A549 (cell line): ENCODE measurements at regions not wholly inside any gene's neighbourhood (a gene's known extent, or its start where the extent isn't known, plus 50 kb on each side); places are given as distances from the start of the nearest gene placed in this dataset.

Source experiments
- ATAC-seq, 2 experiments: fragments of 200-7000 bp in 1 of 2; fragments of >200 bp in 1 of 2; cut with Nextera tagmentation in 1 of 2; cut with Tn5 transposase in 1 of 2; 3 replicates each; pipeline versions ENCODE4 v1.8.0 to v1.9.1; 2018 to 2020; ENCODE audit warnings: mild to moderate bottlenecking in 1 of 2, moderate library complexity in 1 of 2
- CTCF ChIA-PET: fragments of 300-600 bp; sonication (Branson Sonifier 250); formaldehyde crosslinking; extraction: SDS; loops from one replicate; lab custom pipeline; 2021; ENCODE audit warnings: antibody characterized with exemption, inconsistent platforms; lab: Yijun Ruan, JAX
- POLR2A ChIA-PET: fragments of 350-600 bp; formaldehyde crosslinking; extraction: SDS; loops from one replicate; lab custom pipeline; 2021; ENCODE audit warnings: antibody characterized with exemption, inconsistent platforms; lab: Yijun Ruan, JAX
- DNase-seq, 2 experiments: peaks; one replicate each; pipeline versions ENCODE4 v3.0.0 to v3.0.0-alpha.2; 2011 to 2016; ENCODE audit warnings: low read depth in 1 of 2, low spot score in 1 of 2
- FAIRE-seq: peaks from 2 replicates; lab custom pipeline; 2011; peaks lifted over from hg19 to GRCh38; lab: Jason Lieb, UNC
- H3K27ac ChIP-seq, 2 experiments: fragments of >200 bp; sonication (Bioruptor Twin); formaldehyde crosslinking; 3 replicates each; pipeline ENCODE4 v1.5.1; 2016 to 2017
- H3K4me1 ChIP-seq: fragments of >200 bp; sonication (Bioruptor Twin); formaldehyde crosslinking; 3 replicates; pipeline ENCODE4 v1.6.1; 2016
- H3K4me2 ChIP-seq: fragments of >200 bp; sonication (Bioruptor Twin); formaldehyde crosslinking; 3 replicates; pipeline ENCODE4 v1.6.1; 2016
- H3K4me3 ChIP-seq: fragments of >200 bp; sonication (Bioruptor Twin); formaldehyde crosslinking; 3 replicates; pipeline ENCODE4 v1.5.1; 2016
- H3K9me3 ChIP-seq: fragments of >200 bp; sonication (Bioruptor Twin); formaldehyde crosslinking; 3 replicates; pipeline ENCODE4 v1.6.1; 2016
- CBX8 ChIP-seq: fragments of 200-600 bp; sonication (generic); IDR thresholded peaks from 2 replicates; pipeline ENCODE4 v1.6.1; 2016
- CEBPB ChIP-seq, 2 experiments: fragments of >200 bp in 1 of 2; sonication (Bioruptor Twin) in 1 of 2; formaldehyde crosslinking in 1 of 2; IDR thresholded peaks; 2 replicates each; pipeline ENCODE4 v1.6.1; 2012 to 2016
- EHF ChIP-seq: fragments of 250-450 bp; sonication (Bioruptor Pico); IDR thresholded peaks from 2 replicates; pipeline ENCODE4 v1.5.0; 2020; ENCODE audit warnings: mild to moderate bottlenecking
- HDAC2 ChIP-seq: fragments of 200-600 bp; sonication (generic); IDR thresholded peaks from 2 replicates; pipeline ENCODE4 v1.6.1; 2016
- JUN ChIP-seq, 2 experiments: fragments of >200 bp; sonication (Bioruptor Twin); formaldehyde crosslinking; IDR thresholded peaks; 2 replicates in 1 of 2; 3 replicates in 1 of 2; pipeline ENCODE4 v1.6.1; 2016 to 2017
- MAFK ChIP-seq: fragments of 450-650 bp; IDR thresholded peaks from 2 replicates; pipeline ENCODE4 v1.6.1; 2014; ENCODE audit not compliant: partially characterized antibody
- MAZ ChIP-seq: fragments of 150-350 bp; IDR thresholded peaks from 2 replicates; pipeline ENCODE4 v1.6.1; 2014; ENCODE audit warnings: antibody characterized with exemption, low read depth, low read length, borderline replicate concordance
- MYC ChIP-seq: IDR thresholded peaks from 2 replicates; pipeline ENCODE4 v1.6.1; 2012; ENCODE audit warnings: mild to moderate bottlenecking, inconsistent platforms, low read length, improper control_type of control experiment, borderline replicate concordance
- NPAS2 ChIP-seq: fragments of 250-450 bp; sonication (Bioruptor Pico); IDR thresholded peaks from 2 replicates; pipeline ENCODE4 v1.8.0; 2022; ENCODE audit warnings: mild to moderate bottlenecking, moderate library complexity, borderline replicate concordance
- PHF8 ChIP-seq: fragments of 200-600 bp; sonication (generic); IDR thresholded peaks from 2 replicates; pipeline ENCODE4 v1.6.1; 2016; ENCODE audit warnings: low read depth, mild to moderate bottlenecking, antibody characterized with exemption, moderate library complexity, borderline replicate concordance
- POLR2A ChIP-seq: IDR thresholded peaks from 2 replicates; pipeline ENCODE4 v1.6.1; 2012; ENCODE audit warnings: mild to moderate bottlenecking, low read length
- RARB ChIP-seq: fragments of 250-450 bp; sonication (Bioruptor Pico); IDR thresholded peaks from 2 replicates; pipeline ENCODE4 v1.8.0; 2021; ENCODE audit warnings: mild to moderate bottlenecking, moderate library complexity
- RCOR1 ChIP-seq: fragments of 150-350 bp; IDR thresholded peaks from 2 replicates; pipeline ENCODE4 v1.6.1; 2014; ENCODE audit warnings: antibody characterized with exemption, low read length, low read depth
- ZC3H11A ChIP-seq: fragments of 450-650 bp; IDR thresholded peaks from 2 replicates; pipeline ENCODE4 v1.6.1; 2014; ENCODE audit warnings: antibody characterized with exemption, mild to moderate bottlenecking
- ZFP36 ChIP-seq: fragments of 450-650 bp; IDR thresholded peaks from 2 replicates; pipeline ENCODE4 v1.6.1; 2014; ENCODE audit warnings: borderline replicate concordance; ENCODE audit not compliant: partially characterized antibody
- WGBS: methylation state at CpG from one replicate; pipeline ENCODE4 v1.1.6; 2017; ENCODE audit errors: missing lambda C conversion rate; 5-methylcytosine and 5-hydroxymethylcytosine counted together
- TF ChIP-seq, protein P1 (sequence below): fragments of 200-600 bp; sonication (generic); IDR thresholded peaks from 2 replicates; pipeline ENCODE4 v1.6.1; 2016; ENCODE audit warnings: antibody characterized with exemption, mild to moderate bottlenecking, moderate library complexity
- TF ChIP-seq, protein P2 (sequence below): fragments of 450-650 bp; IDR thresholded peaks from 2 replicates; pipeline ENCODE4 v1.6.1; 2014; ENCODE audit warnings: antibody characterized with exemption

DNA sequence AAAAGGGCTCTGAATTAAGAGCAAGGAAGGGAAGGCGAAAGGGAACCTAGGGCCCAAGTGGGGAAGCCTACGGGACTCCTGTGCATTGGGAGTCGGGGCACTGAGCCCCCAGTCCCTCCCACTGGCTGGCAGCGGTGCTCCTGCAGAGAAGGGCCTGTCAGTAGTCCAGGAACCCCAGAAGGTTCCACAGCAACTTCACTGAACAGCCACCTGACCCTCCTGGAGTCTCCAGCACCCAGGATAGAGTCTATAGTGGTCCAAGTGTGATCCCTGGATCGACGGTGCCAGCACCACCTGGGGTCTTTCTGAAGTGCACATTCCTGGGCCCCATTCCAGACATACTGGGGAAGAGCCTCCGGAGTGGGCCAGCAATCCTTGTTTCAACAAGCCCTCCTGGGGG, 100.0 kb upstream of the B3GAT1 start (continued):
- TF ChIP-seq, protein P1, sequence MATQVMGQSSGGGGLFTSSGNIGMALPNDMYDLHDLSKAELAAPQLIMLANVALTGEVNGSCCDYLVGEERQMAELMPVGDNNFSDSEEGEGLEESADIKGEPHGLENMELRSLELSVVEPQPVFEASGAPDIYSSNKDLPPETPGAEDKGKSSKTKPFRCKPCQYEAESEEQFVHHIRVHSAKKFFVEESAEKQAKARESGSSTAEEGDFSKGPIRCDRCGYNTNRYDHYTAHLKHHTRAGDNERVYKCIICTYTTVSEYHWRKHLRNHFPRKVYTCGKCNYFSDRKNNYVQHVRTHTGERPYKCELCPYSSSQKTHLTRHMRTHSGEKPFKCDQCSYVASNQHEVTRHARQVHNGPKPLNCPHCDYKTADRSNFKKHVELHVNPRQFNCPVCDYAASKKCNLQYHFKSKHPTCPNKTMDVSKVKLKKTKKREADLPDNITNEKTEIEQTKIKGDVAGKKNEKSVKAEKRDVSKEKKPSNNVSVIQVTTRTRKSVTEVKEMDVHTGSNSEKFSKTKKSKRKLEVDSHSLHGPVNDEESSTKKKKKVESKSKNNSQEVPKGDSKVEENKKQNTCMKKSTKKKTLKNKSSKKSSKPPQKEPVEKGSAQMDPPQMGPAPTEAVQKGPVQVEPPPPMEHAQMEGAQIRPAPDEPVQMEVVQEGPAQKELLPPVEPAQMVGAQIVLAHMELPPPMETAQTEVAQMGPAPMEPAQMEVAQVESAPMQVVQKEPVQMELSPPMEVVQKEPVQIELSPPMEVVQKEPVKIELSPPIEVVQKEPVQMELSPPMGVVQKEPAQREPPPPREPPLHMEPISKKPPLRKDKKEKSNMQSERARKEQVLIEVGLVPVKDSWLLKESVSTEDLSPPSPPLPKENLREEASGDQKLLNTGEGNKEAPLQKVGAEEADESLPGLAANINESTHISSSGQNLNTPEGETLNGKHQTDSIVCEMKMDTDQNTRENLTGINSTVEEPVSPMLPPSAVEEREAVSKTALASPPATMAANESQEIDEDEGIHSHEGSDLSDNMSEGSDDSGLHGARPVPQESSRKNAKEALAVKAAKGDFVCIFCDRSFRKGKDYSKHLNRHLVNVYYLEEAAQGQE, result no peak
- TF ChIP-seq, all 56 proteins: peak for 0

DNA sequence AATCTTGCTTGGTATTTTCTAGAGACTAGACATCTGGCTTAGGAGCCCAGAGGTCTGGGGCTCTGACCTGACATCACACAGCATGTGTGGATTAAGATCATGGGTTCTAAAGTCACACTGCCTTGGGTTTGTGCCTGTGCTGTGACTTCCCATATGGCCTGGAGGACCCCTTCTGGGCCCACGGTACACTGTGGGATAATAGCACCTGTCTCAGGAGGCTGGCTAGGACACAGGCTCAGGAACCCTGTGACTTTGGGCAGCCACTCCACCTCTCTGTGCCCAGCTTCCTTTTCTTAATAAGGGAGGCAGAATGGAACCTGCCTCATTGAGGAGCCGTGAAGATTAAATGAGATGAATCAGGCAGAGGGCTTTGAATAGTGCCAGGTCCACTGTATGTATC, 99.2 kb upstream of the B3GAT1 start:
- WGBS, result 0% methylated on average over 2 of the region's 2 CpGs
- TF ChIP-seq MAFK (no peak), POLR2A (no peak), RCOR1 (no peak), JUN (IDR thresholded peaks at IDR 0.05) (no peak)
- CTCF ChIA-PET, result no interaction called here

DNA sequence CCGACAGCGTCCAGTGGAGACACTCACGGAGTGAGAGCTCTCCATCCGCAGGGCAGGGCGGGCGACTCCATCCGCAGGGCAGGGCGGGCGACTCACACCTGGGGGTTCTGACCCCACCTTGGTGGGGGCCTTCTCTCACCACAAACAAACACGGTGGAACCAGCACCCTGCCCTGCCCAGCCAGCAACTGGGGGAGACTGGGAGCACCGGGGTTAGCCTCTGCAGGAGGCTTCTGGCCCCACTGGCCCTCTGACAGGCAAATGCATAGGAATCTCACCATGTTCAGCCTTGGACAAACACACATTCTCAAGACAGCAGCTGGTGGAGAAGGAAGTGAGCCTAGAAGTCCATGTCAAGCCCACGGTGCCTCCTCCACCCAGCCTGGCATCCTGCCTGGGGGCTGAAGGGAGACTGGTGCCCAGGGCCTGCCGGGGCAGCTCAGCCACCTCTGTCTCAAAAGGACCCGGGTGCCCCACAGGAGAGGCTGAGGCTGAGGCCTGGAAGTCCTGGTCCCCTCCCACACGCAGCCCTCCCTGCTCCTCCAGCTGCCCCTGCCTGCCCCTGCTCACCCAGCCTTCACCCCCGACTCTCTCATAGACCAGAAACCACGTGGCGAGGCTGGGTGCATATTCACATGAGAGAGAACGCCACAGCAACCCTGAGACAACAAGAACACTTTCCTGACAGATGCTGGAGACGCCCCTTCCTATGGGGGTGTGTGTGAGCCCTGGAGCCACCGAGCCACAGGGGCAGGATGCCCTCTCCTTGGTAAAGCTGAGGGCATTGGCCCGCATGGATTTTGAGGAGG, 98.4 kb upstream of the B3GAT1 start:
- 14% methylated on average over 4 of the region's 22 CpGs for WGBS
- FAIRE-seq, result no peak
- CTCF ChIA-PET, result no interaction called here

More for the DNA sequence above, 99.2 kb upstream of the B3GAT1 start:
- no peak overlapping the region for H3K4me2 ChIP-seq
- no peak overlapping the region for H3K4me3 ChIP-seq
- ATAC-seq (no peak), FAIRE-seq (no peak), DNase-seq (no peak)
- H3K4me1 ChIP-seq, result no peaks in the 10 kb centered on the region
- POLR2A ChIA-PET, result no interaction called here
- H3K9me3 ChIP-seq, result no peaks in the 10 kb centered on the region
- no peak overlapping the region for H3K27ac ChIP-seq

DNA sequence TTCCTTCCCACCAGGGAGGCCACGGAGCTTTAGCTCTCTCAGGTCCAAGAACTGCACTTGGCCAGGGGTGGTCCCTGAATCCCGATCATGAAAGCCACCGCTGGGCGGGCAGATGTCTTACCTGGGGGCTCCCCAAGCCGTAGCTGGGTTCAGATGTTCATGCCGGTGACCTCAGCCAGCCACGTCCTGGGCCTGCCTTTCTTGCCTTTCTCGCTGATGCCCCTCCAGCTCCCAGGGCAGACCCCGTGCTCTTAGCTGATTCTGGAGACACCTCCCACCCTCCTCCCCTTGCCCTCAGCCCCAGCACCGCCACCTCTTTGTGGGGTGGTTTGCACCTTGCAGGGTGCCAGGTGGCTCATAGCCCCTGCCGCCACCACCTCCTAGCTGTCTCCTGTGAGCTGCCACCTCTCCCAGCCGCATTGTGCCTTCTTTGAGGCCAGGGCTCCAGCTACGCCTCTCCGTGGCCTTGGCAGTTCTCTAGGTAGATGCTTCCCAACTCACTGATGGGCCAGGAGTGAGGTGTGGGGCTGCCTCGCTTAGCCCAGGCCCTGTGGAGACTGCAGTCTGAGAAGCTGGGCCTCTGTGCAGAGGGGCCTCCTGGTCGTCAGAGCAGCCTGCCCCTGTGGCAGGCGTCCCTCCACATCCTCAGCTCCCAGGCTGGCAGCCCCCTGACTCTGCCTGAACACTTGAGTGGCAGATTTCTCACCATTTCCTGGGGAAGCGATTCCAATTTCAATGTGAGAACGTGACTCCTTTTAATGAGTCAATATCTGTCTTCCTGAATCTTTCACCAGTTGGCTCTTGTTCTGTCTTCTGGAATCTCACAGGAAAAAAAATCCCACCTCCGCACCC, 97.6 kb upstream of the B3GAT1 start:
- no peak overlapping the region for H3K4me3 ChIP-seq
- no peaks in the 10 kb centered on the region for H3K9me3 ChIP-seq
- no peak for DNase-seq
- TF ChIP-seq MAFK, result no peak
- no peak for TF ChIP-seq CBX8
- TF ChIP-seq, all 56 proteins: peak for 0
- Histone ChIP-seq H3K4me1 (no peaks in the 10 kb centered on the region), H3K27ac (no peak overlapping the region), H3K4me2 (no peak overlapping the region)
- ChIA-PET POLR2A (no interaction called here), CTCF (no interaction called here)
- WGBS, result 15% methylated on average over 9 of the region's 20 CpGs
- FAIRE-seq, result no peak
- no peak for ATAC-seq

More for the DNA sequence above, 98.4 kb upstream of the B3GAT1 start:
- H3K4me2 ChIP-seq, result no peak overlapping the region
- ATAC-seq (no peak), DNase-seq (no peak)
- no peak overlapping the region for H3K4me3 ChIP-seq
- no peaks in the 10 kb centered on the region for H3K9me3 ChIP-seq
- TF ChIP-seq ZC3H11A (no peak), MAZ (no peak), CEBPB (IDR thresholded peaks at IDR 0.05) (no peak), RCOR1 (no peak), HDAC2 (no peak), MYC (no peak), ZFP36 (no peak), NPAS2 (CRISPR knock-in tag) (no peak), RARB (no peak), EHF (CRISPR knock-in tag) (no peak), PHF8 (no peak)
- TF ChIP-seq, protein P2, sequence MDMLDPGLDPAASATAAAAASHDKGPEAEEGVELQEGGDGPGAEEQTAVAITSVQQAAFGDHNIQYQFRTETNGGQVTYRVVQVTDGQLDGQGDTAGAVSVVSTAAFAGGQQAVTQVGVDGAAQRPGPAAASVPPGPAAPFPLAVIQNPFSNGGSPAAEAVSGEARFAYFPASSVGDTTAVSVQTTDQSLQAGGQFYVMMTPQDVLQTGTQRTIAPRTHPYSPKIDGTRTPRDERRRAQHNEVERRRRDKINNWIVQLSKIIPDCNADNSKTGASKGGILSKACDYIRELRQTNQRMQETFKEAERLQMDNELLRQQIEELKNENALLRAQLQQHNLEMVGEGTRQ, result no peak
- H3K27ac ChIP-seq, result no peak overlapping the region
- no peaks in the 10 kb centered on the region for H3K4me1 ChIP-seq
- POLR2A ChIA-PET, result no interaction called here
